ENCODE measurements at regions not wholly inside any gene's neighbourhood (a gene's known extent, or its start where the extent isn't known, plus 50 kb on each side); places are given as distances from the start of the nearest gene placed in this dataset.

DNA sequence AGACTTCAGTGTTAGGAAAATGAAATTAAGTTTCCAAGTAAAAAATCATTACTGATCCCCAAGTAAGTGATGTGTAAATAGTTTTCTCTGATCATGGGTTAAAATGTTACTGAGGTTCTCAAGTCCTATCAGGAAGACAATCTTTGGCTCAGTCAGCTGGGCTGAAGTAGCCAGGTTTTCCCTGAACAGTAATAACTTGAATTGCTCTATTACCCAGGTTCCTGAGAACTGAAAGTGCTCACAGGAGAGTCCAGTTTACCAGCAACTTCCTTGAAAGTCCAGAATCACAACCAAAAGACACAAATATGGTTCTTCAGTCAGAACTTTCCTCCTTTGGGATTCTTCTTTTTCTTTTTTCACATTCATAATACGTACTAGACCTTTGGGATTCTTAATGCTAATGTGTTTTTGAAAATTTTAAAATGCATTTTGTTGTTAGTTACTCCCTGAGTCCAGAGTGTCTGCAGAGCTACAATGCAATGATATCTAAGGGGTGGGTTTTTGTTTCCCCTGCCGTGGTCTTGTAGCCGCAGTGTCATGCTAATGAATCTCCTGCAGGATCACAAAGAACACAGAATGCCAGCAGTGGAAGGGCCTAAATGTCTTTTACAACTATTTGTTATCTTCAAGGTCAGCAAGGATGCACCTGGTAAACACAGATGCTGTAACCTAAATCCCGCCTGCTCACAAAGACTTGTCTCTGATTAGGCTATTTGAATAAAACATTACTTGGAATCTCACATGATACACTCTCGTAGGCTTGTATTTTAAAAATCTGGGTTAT lies 439.8 kb upstream of the NR3C2 start:
- H3K9me3 ChIP-seq = no peaks in the 10 kb centered on the region
- intact Hi-C loops (cut with DNase I; ENCODE audit: low total_unique reads) = no loop called here
- no peaks in the 10 kb centered on the region for H3K27me3 ChIP-seq
- no peak overlapping the region for H3K27ac ChIP-seq
- H3K4me3 ChIP-seq = no peak overlapping the region
- H3K4me1 ChIP-seq = no peaks in the 10 kb centered on the region
- TF ChIP-seq, protein P1, sequence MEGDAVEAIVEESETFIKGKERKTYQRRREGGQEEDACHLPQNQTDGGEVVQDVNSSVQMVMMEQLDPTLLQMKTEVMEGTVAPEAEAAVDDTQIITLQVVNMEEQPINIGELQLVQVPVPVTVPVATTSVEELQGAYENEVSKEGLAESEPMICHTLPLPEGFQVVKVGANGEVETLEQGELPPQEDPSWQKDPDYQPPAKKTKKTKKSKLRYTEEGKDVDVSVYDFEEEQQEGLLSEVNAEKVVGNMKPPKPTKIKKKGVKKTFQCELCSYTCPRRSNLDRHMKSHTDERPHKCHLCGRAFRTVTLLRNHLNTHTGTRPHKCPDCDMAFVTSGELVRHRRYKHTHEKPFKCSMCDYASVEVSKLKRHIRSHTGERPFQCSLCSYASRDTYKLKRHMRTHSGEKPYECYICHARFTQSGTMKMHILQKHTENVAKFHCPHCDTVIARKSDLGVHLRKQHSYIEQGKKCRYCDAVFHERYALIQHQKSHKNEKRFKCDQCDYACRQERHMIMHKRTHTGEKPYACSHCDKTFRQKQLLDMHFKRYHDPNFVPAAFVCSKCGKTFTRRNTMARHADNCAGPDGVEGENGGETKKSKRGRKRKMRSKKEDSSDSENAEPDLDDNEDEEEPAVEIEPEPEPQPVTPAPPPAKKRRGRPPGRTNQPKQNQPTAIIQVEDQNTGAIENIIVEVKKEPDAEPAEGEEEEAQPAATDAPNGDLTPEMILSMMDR (IDR thresholded peaks at IDR 0.05) = no peak
- H3K36me3 ChIP-seq = no peaks in the 10 kb centered on the region
- DNase-seq = no peak

DNA sequence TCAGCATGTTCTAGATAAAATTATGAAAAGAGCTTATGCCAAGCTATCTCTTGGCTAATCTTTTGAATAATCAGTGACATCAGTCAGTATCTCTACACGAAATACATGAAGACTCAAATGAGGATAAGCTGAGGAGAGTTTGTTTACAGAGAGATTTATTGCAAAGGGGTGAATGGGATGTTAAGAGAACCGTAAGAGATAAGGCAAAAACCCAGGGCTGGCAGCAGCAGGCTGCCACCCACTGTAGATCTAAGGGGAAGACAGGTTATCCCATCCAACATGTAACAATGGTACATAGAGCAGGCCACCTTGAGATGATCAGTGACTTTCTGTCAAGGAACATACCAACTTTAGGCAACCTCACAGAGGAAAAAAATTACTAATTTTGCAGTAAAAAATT lies 432.1 kb upstream of the NR3C2 start:
- Histone ChIP-seq H3K36me3 (no peaks in the 10 kb centered on the region), H3K27ac (no peak overlapping the region), H3K9me3 (no peaks in the 10 kb centered on the region), H3K4me3 (no peak overlapping the region), H3K27me3 (no peaks in the 10 kb centered on the region), H3K4me1 (no peaks in the 10 kb centered on the region)
- intact Hi-C loops (cut with DNase I; ENCODE audit: low total_unique reads) = no loop called here
- no peak for DNase-seq
- TF ChIP-seq, protein P1 (IDR thresholded peaks at IDR 0.05) = no peak

DNA sequence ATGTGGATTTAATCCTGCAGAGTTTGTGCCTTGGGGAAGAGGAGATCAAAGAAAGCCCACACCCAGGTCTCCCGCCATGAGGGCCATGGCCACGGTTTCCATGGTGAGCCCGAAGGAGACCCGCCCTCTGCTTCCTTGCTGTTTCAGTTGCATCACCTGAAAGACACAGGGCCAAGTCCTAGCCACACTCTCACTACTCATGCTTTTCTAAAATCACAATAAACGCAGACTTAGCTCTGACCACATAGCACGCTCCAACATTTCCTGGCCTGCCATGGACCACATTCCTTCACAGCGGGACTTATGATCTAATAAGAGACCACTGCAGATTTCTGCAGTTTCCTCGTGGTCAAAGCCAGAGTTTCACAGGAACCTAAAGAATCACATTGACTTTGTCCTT lies 426.0 kb upstream of the NR3C2 start:
- H3K9me3 ChIP-seq = no peaks in the 10 kb centered on the region
- no peak overlapping the region for H3K27ac ChIP-seq
- TF ChIP-seq, protein P1 (IDR thresholded peaks at IDR 0.05) = no peak
- H3K36me3 ChIP-seq = no peaks in the 10 kb centered on the region
- no peaks in the 10 kb centered on the region for H3K4me1 ChIP-seq
- no peaks in the 10 kb centered on the region for H3K27me3 ChIP-seq
- H3K4me3 ChIP-seq = no peak overlapping the region
- no peak for DNase-seq
- intact Hi-C loops (cut with DNase I; ENCODE audit: low total_unique reads) = no loop called here

DNA sequence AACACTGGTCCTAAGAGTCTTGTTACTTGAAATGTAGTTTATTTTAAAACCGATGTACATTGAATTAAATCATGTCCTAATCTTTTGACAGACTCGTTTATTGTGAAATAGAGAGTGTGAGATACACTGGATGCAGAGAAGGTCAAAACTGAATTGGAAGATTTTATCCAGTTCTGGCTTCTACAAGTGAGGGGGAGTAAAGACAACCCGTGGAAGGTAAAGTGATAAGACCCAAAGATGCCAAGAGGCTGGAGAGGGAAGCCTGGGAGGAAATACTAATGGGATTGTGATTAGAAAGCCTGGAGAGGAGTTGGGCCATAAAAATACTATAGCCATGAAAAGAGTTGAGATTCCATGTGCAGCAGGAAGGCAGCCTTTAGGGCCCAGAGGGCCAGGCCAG lies 424.5 kb upstream of the NR3C2 start:
- no peak overlapping the region for H3K27ac ChIP-seq
- H3K36me3 ChIP-seq = no peaks in the 10 kb centered on the region
- no peak for DNase-seq
- no peaks in the 10 kb centered on the region for H3K27me3 ChIP-seq
- no peaks in the 10 kb centered on the region for H3K4me1 ChIP-seq
- no peak overlapping the region for H3K4me3 ChIP-seq
- TF ChIP-seq, protein P1 (IDR thresholded peaks at IDR 0.05) = no peak
- no peaks in the 10 kb centered on the region for H3K9me3 ChIP-seq
- intact Hi-C loops (cut with DNase I; ENCODE audit: low total_unique reads) = no loop called here

DNA sequence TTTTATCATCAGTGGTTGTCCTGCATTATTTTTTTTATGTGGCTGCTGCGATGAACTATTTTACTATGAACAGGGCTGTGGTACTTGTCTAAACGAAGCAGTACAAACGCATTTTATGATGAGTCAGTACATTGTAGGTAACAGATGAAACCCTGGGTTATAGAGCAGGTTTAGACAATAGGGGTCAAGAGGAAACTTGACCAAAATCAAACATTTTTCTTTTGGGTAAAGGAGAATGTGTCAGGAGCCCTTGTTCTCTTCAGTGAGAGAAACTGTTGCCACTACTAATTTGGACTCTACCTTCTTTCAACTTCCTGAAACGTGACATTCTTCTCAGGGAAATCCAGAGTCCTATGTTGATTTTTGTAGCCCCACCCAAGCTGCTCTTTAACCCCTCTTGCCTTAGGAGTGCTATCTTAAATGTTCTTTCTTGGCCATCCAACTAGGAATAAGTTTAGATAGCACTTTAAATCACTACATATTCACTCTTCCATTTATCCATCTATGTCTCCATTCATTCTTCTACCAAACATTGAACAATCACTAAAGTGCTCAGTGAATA lies 415.8 kb upstream of the NR3C2 start:
- DNase-seq = no peak
- Histone ChIP-seq H3K36me3 (no peaks in the 10 kb centered on the region), H3K9me3 (no peaks in the 10 kb centered on the region), H3K27ac (no peak overlapping the region), H3K4me3 (no peak overlapping the region), H3K4me1 (no peaks in the 10 kb centered on the region), H3K27me3 (no peaks in the 10 kb centered on the region)
- TF ChIP-seq, protein P1 (IDR thresholded peaks at IDR 0.05) = no peak
- intact Hi-C loops (cut with DNase I; ENCODE audit: low total_unique reads) = no loop called here

Data from tibial artery (tissue), 4 donors.